OCI-LY7 (cell line): ENCODE measurements at regions not wholly inside any gene's neighbourhood (a gene's known extent, or its start where the extent isn't known, plus 50 kb on each side); places are given as distances from the start of the nearest gene placed in this dataset.

Source experiments
- CTCF ChIP-seq: fragments of 200-600 bp; sonication (generic); conservative IDR thresholded peaks from 2 replicates; pipeline ENCODE4 v1.5.1; 2014; ENCODE audit warnings: mild to moderate bottlenecking, antibody characterized with exemption, low read length, moderate library complexity, mixed read lengths
- EZH2phosphoT487 ChIP-seq: fragments of 200-600 bp; sonication (generic); IDR thresholded peaks from 2 replicates; pipeline ENCODE4 v1.6.1; 2018; ENCODE audit warnings: low read depth, borderline replicate concordance, mild to moderate bottlenecking, mixed run types, antibody characterized with exemption, low read length, moderate library complexity, mixed read lengths

DNA sequence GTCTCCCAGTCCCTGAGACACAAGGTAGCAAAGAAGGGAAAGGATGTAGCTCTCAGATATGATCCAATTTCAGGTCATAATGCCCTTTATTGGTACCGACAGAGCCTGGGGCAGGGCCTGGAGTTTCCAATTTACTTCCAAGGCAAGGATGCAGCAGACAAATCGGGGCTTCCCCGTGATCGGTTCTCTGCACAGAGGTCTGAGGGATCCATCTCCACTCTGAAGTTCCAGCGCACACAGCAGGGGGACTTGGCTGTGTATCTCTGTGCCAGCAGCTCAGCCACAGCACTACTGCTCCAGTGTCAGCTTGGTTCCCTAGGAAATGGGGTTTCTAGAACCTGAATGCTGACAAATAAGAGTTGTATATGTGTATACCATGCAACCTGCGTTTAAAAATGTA lies 74.6 kb upstream of the PRSS58 start:
- TF ChIP-seq CTCF (no peak), EZH2phosphoT487 (no peak)
